HepG2 (cell line): ENCODE measurements at regions not wholly inside any gene's neighbourhood (a gene's known extent, or its start where the extent isn't known, plus 50 kb on each side); places are given as distances from the start of the nearest gene placed in this dataset.
A peak's percentile ranks its signal among the peaks of the same experiment; 100 is the strongest.

Source experiments
- KLF15 ChIP-seq: sonication (generic); formaldehyde crosslinking; IDR thresholded peaks from 2 replicates; pipeline ENCODE4 v1.8.1; 2023; ENCODE audit warnings: borderline replicate concordance, mild to moderate bottlenecking, inconsistent platforms, missing genetic modification reagents, mixed read lengths
- NBN ChIP-seq: fragments of 450-650 bp; conservative IDR thresholded peaks from 2 replicates; pipeline ENCODE4 v1.6.1; 2017
- REL ChIP-seq: sonication (generic); formaldehyde crosslinking; conservative IDR thresholded peaks from 2 replicates; pipeline ENCODE4 v1.8.0; 2022; ENCODE audit warnings: mild to moderate bottlenecking, missing genetic modification reagents, moderate library complexity
- SMYD3 ChIP-seq: sonication (generic); formaldehyde crosslinking; IDR thresholded peaks from 2 replicates; pipeline ENCODE4 v1.8.1; 2023; ENCODE audit warnings: mild to moderate bottlenecking, missing genetic modification reagents
- SRSF9 ChIP-seq: fragments of 200-400 bp; formaldehyde crosslinking; IDR thresholded peaks from 2 replicates; pipeline ENCODE4 v1.6.1; 2018; ENCODE audit warnings: borderline replicate concordance, mild to moderate bottlenecking, low read depth, low read length; ENCODE audit not compliant: insufficient read depth, poor library complexity, severe bottlenecking
- STAG1 ChIP-seq: sonication (generic); formaldehyde crosslinking; IDR thresholded peaks from 2 replicates; pipeline ENCODE4 v1.4.0; 2020; ENCODE audit warnings: missing genetic modification reagents
- ZBTB42 ChIP-seq: sonication (generic); formaldehyde crosslinking; IDR thresholded peaks from 2 replicates; pipeline ENCODE4 v1.5.0; 2020; ENCODE audit warnings: mild to moderate bottlenecking, missing genetic modification reagents
- ZFP1 ChIP-seq: IDR thresholded peaks from 2 replicates; pipeline ENCODE4 v1.6.1; 2016
- ZFYVE20 ChIP-seq: sonication (generic); formaldehyde crosslinking; IDR thresholded peaks from 2 replicates; pipeline ENCODE4 v1.8.0; 2023; ENCODE audit warnings: low read depth, mild to moderate bottlenecking, moderate library complexity, missing genetic modification reagents, borderline replicate concordance
- ZGPAT ChIP-seq: IDR thresholded peaks from 2 replicates; pipeline ENCODE4 v1.6.1; 2016; ENCODE audit warnings: mild to moderate bottlenecking
- ZHX2 ChIP-seq, 2 experiments: sonication (generic) in 1 of 2; formaldehyde crosslinking in 1 of 2; IDR thresholded peaks; 2 replicates each; pipeline versions ENCODE4 v1.6.1 to v1.9.0; 2014 to 2022; ENCODE audit warnings: antibody characterized with exemption in 1 of 2, borderline replicate concordance in 1 of 2, inconsistent platforms in 1 of 2, low read depth in 1 of 2, missing genetic modification reagents in 1 of 2
- ZMYM4 ChIP-seq: sonication (generic); formaldehyde crosslinking; IDR thresholded peaks from 2 replicates; pipeline ENCODE4 v1.8.1; 2023; ENCODE audit warnings: mild to moderate bottlenecking, missing genetic modification reagents
- ZNF138 ChIP-seq: sonication (generic); formaldehyde crosslinking; IDR thresholded peaks from 2 replicates; pipeline ENCODE4 v1.5.0; 2020; ENCODE audit warnings: mild to moderate bottlenecking, low read depth, missing genetic modification reagents
- ZNF367 ChIP-seq: sonication (generic); formaldehyde crosslinking; IDR thresholded peaks from 2 replicates; pipeline ENCODE4 v1.4.0; 2020; ENCODE audit warnings: missing genetic modification reagents, borderline replicate concordance
- ZNF383 ChIP-seq: sonication (generic); formaldehyde crosslinking; IDR thresholded peaks from 2 replicates; pipeline ENCODE4 v1.4.0; 2020; ENCODE audit warnings: missing genetic modification reagents, mild to moderate bottlenecking, borderline replicate concordance
- ZNF746 ChIP-seq: sonication (generic); formaldehyde crosslinking; IDR thresholded peaks from 2 replicates; pipeline ENCODE4 v1.8.0; 2022; ENCODE audit warnings: mild to moderate bottlenecking, missing genetic modification reagents
- ZNF766 ChIP-seq: sonication (generic); formaldehyde crosslinking; IDR thresholded peaks from 2 replicates; pipeline ENCODE4 v1.5.0; 2020; ENCODE audit warnings: missing genetic modification reagents, borderline replicate concordance
- TF ChIP-seq, protein P1 (sequence below): sonication (generic); formaldehyde crosslinking; IDR thresholded peaks from 2 replicates; pipeline ENCODE4 v1.4.0; 2020; ENCODE audit warnings: mild to moderate bottlenecking, missing genetic modification reagents, borderline replicate concordance

DNA sequence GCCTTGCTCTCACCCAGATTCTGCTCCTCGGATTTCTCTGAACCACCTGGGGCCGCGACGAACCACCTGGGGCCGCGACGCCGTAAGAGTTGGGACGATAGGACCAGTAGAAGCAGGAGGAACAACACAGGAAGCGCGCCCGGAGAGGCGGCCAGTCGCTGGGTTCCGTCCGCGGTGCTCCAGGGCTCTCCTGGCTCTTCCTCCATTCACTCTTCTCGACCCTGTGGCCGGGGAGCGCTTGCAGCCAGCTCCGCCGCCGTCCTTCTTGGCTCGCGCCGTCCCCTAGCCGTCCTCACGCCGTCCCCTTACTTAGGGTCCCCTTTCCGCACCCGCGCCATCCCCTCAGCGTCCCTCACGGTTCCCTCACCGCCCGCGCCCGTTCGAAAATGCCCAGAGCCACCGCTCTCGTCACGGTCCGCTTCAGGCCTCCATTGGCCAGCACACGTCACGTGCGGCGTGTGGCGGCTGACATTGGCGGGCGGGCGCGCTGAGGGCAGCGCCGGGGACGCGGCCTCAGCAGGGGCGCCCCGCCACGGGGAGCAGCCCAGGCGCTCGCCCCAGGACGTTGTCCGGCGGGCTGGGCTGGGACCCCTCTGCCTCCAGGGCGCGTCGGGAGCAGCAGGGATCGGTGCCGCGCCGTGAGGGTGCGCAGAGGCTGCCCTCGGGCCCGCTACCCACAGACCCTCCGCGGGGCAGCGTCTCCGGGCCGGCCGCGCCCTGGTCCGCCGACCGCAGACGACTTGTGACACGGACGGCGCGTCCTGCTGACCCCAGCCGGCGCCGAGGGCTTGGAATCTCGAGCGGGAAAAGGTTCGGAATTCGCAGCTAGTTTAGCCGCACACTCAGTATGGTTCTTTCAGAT lies 53.7 kb upstream of the PTPDC1 start (continued):
- peak; percentile 67; the same call in 1 of the 2 replicates for TF ChIP-seq ZNF138
- TF ChIP-seq ZNF746 (CRISPR knock-in tag) = no peak
- peak; percentile 84 for TF ChIP-seq ZFYVE20 (CRISPR knock-in tag)
- peak; percentile 93; the same call in 1 of the 2 replicates for TF ChIP-seq ZNF766 (CRISPR knock-in tag)
- TF ChIP-seq ZHX2 (IDR thresholded peaks at IDR 0.05; ENCODE audit: low read depth) = peak; percentile 17; the same call in 1 of the 2 replicates
- peak; percentile 86; the same call in 1 of the 2 replicates for TF ChIP-seq ZHX2 (CRISPR knock-in tag; IDR thresholded peaks at IDR 0.05; ENCODE audit: borderline replicate concordance)
- TF ChIP-seq ZFP1 = no peak
- TF ChIP-seq ZNF367 (CRISPR knock-in tag) = peak; percentile 28; the same call in 1 of the 2 replicates
- TF ChIP-seq SRSF9 = no peak
- TF ChIP-seq, protein P1, sequence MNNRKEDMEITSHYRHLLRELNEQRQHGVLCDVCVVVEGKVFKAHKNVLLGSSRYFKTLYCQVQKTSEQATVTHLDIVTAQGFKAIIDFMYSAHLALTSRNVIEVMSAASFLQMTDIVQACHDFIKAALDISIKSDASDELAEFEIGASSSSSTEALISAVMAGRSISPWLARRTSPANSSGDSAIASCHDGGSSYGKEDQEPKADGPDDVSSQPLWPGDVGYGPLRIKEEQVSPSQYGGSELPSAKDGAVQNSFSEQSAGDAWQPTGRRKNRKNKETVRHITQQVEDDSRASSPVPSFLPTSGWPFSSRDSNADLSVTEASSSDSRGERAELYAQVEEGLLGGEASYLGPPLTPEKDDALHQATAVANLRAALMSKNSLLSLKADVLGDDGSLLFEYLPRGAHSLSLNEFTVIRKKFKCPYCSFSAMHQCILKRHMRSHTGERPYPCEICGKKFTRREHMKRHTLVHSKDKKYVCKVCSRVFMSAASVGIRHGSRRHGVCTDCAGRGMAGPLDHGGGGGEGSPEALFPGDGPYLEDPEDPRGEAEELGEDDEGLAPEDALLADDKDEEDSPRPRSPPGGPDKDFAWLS (CRISPR knock-in tag) = no peak
- TF ChIP-seq ZMYM4 (CRISPR knock-in tag) = peak; percentile 95
- TF ChIP-seq REL = no peak; the same call in 1 of the 2 replicates
- no peak for TF ChIP-seq ZNF383 (CRISPR knock-in tag)
- TF ChIP-seq KLF15 (CRISPR knock-in tag) = peak; percentile 90
- no peak for TF ChIP-seq STAG1 (CRISPR knock-in tag)
- 0 out of 2 replicates have a peak, but pooled peaks have one; percentile 63 for TF ChIP-seq ZBTB42 (CRISPR knock-in tag)
- TF ChIP-seq NBN = no peak
- peak; percentile 56; the same call in 1 of the 2 replicates for TF ChIP-seq SMYD3 (CRISPR knock-in tag)
- TF ChIP-seq ZGPAT (CRISPR knock-in tag) = peak; percentile 48; the same call in 1 of the 2 replicates
